ENCODE measurements at regions not wholly inside any gene's neighbourhood (a gene's known extent, or its start where the extent isn't known, plus 50 kb on each side); places are given as distances from the start of the nearest gene placed in this dataset. TPM values are rescaled to one million over a fixed set of nuclear protein-coding genes. Genes with fewer than 3 reads are reported as not detected.

GRCh38 chr6:62338477-62338876, 52.5 kb upstream of the KHDRBS2 start:
- DNase-seq (ENCODE audit: low spot score) = no peak

Small RNA genes lying in the stretch of these regions (small RNA-seq; reads per million reads assigned to genes)
- gene AL355375.2 = not detected

Measured in HT-29 (cell line).